ENCODE measurements at regions not wholly inside any gene's neighbourhood (a gene's known extent, or its start where the extent isn't known, plus 50 kb on each side); places are given as distances from the start of the nearest gene placed in this dataset.

DNA sequence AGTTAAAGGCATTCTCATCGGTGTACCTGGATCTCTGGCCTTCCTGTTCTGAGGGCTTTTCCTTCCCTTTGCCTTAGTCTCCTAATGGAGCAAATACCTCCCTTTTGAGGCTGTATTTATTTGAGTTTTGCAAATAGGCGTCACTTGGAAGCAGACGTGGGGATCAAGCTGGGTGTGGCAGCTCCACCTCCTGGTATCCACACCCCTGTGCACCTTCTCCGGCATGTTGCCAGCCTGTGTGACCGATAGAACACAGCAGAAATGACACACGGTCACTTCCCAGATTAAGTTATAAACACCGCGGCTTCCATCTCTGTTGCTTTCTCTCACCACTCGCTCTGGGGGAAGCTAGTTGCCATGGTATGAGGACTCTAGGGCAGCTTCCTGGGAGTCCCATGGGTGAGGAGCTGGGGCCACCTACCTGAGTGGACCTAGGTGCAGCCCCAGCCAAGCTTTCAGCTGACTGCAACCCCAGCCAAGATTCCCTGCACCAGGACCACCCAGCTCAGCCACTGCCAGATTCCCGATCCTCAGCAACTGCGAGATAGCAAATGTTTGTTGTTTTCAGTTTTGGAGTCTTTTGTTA, 214.4 kb upstream of the MVB12B start:
- DNase-seq (ENCODE audit: low read depth in 1 of 2, low spot score in 1 of 2): no peak
- in situ Hi-C loops (cut with HindIII; ENCODE audit: low pct_unique_long_range_greater_than_20kb, low sequenced_read_pairs): no loop called here
- no peak for TF ChIP-seq JUND (IDR thresholded peaks at IDR 0.05; ENCODE audit: low read depth)

DNA sequence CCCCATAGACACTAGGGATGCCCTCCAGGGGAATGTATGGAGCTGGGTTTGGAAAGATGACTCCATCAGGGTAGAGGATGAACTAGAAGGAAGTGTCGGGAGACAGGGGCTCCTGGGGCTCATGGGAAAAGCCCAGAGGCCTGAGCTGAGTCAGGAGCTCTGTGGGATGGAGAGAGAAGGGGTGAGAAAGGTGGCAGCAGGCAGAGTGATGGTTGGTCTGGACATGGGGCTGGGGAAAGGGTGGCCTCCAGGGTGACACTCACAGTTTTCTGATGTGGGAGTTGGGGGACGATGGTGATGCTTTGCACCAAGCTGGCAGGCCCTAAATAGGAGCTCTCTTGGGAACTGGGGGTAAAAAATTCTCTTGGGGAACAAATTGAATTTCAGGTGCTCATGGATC, 213.5 kb upstream of the MVB12B start:
- DNase-seq (ENCODE audit: low read depth in 1 of 2, low spot score in 1 of 2): no peak
- TF ChIP-seq JUND (IDR thresholded peaks at IDR 0.05; ENCODE audit: low read depth): no peak
- in situ Hi-C loops (cut with HindIII; ENCODE audit: low pct_unique_long_range_greater_than_20kb, low sequenced_read_pairs): no loop called here

DNA sequence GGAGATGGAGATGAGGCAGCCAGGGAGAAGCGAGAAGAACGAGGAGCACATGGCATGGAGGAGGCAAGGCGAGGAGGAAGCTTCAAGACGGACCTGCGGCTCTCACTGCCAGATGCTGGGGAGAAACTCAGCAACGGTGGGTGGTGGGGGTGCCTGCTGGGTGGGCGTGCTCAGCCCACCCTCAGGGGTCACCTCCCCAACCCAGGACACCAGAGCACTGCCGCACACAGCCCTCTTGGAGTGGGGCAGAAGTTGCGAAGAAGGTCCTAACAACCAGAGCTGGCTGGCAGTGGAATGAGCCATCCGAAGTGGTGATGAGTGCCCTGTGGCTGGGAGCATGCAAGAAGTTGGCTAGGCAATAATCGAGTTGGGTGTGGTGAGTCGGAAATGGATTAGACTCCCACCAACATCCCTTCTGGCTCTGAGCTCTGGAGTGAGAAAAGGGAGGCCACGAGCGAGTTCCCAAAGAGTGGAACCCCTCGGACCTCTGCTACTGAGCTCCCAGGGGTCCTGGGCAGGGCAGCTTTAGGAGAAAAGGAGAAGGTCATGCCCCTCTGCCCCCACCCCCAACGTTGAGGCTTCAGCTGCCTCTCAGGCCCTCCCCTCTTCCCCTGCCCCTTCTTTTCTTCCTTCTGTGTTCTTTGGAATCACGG, 212.7 kb upstream of the MVB12B start:
- no peak for DNase-seq (ENCODE audit: low read depth in 1 of 2, low spot score in 1 of 2)
- TF ChIP-seq JUND (IDR thresholded peaks at IDR 0.05; ENCODE audit: low read depth): no peak
- in situ Hi-C loops (cut with HindIII; ENCODE audit: low pct_unique_long_range_greater_than_20kb, low sequenced_read_pairs): no loop called here

DNA sequence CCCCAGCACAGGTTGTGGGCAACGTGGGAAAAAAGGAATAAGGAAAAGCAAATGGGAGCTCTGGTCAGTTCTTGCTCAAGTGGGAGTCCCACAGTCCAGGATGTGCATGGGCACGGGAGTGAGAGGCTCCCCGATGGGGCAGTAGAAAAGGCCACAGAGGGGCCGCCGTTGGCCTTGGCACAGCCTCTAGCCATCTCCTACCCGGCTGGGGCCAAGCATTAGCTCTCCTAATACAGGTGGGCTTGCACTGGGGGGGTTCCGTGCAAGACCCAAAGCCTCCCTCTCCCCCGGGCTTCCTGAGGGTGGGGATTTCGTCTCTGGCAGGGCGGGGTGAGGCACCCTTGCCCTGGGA, 212.2 kb upstream of the MVB12B start:
- no peak for DNase-seq (ENCODE audit: low read depth in 1 of 2, low spot score in 1 of 2)
- TF ChIP-seq JUND (IDR thresholded peaks at IDR 0.05; ENCODE audit: low read depth): no peak
- in situ Hi-C loops (cut with HindIII; ENCODE audit: low pct_unique_long_range_greater_than_20kb, low sequenced_read_pairs): no loop called here

GRCh38 chr9:126114850-126115460, 211.7 kb upstream of the MVB12B start:
- in situ Hi-C loops (cut with HindIII; ENCODE audit: low pct_unique_long_range_greater_than_20kb, low sequenced_read_pairs): no loop called here
- no peak for TF ChIP-seq JUND (IDR thresholded peaks at IDR 0.05; ENCODE audit: low read depth)
- DNase-seq (ENCODE audit: low read depth in 1 of 2, low spot score in 1 of 2): no peak

DNA sequence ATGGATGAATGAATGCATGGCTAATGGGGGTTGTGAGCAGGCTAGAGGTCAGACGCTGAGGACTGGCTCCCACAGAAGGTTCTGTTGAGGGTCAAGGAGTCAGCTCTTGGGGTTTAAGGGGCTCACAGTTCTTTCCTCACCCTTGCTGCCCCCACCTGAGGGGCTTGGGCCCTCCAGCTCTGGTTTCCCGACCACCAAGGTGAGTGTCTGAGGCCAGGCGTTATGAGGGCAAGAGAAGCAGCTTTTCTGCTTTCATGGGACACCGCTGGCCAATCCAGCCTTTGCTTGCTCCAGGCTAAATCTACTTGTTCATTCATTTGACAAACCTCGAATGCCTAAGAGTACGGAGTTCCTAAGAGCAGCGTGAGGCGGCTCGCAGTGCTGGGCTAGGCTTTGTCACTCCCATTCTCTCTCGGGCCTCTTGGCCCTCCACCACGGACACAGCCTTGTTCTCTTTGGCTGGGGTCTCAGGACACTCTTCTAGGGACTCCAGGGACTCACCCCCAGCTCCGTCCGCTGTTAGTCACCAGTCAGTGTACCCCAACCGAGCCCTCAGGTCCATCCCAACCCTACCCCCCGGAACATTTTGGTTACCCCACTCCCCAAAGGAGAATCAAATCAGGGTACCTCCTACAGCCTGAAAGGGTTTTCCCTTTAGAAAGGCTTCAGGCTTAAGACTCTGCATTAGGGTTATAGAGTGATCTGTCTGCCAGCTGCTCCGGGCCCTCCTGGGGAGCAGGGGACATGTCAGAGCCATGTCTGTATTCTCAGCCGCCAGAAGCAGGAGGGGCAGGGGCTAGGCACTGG, 210.1 kb upstream of the MVB12B start:
- TF ChIP-seq JUND (IDR thresholded peaks at IDR 0.05; ENCODE audit: low read depth): no peak
- in situ Hi-C loops (cut with HindIII; ENCODE audit: low pct_unique_long_range_greater_than_20kb, low sequenced_read_pairs): no loop called here
- no peak for DNase-seq (ENCODE audit: low read depth in 1 of 2, low spot score in 1 of 2)

- no peak for DNase-seq (ENCODE audit: low read depth in 1 of 2, low spot score in 1 of 2)
- in situ Hi-C loops (cut with HindIII; ENCODE audit: low pct_unique_long_range_greater_than_20kb, low sequenced_read_pairs): no loop called here
- no peak for TF ChIP-seq JUND (IDR thresholded peaks at IDR 0.05; ENCODE audit: low read depth)
Observed at GRCh38 chr9:126117158-126117425, 209.5 kb upstream of the MVB12B start.

DNA sequence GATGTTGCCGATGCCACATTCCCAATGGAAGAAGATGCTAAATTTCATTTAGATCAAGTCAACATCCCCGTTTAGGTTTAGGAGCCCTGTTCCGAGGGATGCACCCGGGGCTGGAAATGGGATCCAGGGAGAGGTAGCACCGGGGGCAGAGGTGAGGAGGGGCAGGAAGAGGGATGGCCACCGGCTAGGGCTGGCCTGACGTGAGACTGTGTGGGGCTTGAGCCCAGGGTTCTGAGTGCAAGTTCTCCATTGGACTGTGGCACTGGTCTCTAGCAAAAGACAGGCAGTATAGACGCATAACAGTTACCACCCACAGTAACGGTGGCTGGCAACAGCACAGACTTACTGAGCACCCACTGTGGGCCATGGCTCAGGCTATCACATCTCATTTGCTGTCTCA, 209.0 kb upstream of the MVB12B start:
- TF ChIP-seq JUND (IDR thresholded peaks at IDR 0.05; ENCODE audit: low read depth): no peak
- no peak for DNase-seq (ENCODE audit: low read depth in 1 of 2, low spot score in 1 of 2)
- in situ Hi-C loops (cut with HindIII; ENCODE audit: low pct_unique_long_range_greater_than_20kb, low sequenced_read_pairs): no loop called here

DNA sequence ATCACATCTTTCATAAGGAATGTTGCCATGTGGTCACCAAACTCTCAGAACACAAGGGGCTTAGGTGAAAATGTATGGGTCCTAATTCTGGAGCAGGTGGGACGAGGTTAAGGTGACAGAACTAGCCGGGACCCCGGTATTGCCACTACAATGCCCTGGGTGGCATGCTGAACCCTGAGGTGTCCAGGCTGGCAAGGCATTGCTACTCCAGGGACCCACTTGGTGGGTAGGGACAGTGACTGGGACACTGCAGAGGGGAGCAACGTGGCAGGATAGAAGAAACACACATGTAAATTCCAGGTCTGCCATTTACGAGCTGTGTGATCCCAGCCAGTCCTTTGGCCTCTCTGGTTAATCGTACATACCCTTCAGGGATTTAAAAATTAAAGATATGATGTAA, 206.9 kb upstream of the MVB12B start:
- TF ChIP-seq JUND (IDR thresholded peaks at IDR 0.05; ENCODE audit: low read depth): no peak
- DNase-seq (ENCODE audit: low read depth in 1 of 2, low spot score in 1 of 2): no peak
- in situ Hi-C loops (cut with HindIII; ENCODE audit: low pct_unique_long_range_greater_than_20kb, low sequenced_read_pairs): no loop called here

GRCh38 chr9:126122901-126123616, 203.6 kb upstream of the MVB12B start:
- in situ Hi-C loops (cut with HindIII; ENCODE audit: low pct_unique_long_range_greater_than_20kb, low sequenced_read_pairs): no loop called here

DNA sequence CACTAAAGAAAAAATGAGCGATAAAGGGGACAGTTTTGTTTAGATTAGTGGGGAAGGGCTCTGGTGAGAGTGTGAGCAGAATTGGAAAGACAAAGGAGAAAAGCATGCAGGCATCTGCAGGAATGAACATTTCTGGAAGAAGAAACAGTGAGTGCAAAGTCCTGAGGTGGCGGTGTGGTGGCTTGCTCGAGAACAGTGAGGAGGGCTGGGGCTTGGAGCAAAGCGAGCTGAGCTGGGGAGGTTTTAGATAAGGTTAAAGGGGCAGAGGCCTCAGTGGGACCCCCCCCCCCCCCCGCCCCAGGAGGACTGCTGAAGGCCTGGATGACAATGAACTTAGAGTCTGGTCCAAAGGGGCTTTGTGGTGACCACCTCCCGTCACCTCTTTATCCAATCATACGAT, 202.7 kb upstream of the MVB12B start:
- in situ Hi-C loops (cut with HindIII; ENCODE audit: low pct_unique_long_range_greater_than_20kb, low sequenced_read_pairs): no loop called here
- DNase-seq (ENCODE audit: low read depth in 1 of 2, low spot score in 1 of 2): no peak
- no peak for TF ChIP-seq JUND (IDR thresholded peaks at IDR 0.05; ENCODE audit: low read depth)

More at GRCh38 chr9:126122901-126123616, 203.6 kb upstream of the MVB12B start:
- no peak for DNase-seq (ENCODE audit: low read depth in 1 of 2, low spot score in 1 of 2)
- no peak for TF ChIP-seq JUND (IDR thresholded peaks at IDR 0.05; ENCODE audit: low read depth)

GRCh38 chr9:126125177-126125576, 201.5 kb upstream of the MVB12B start:
- no peak for DNase-seq (ENCODE audit: low read depth in 1 of 2, low spot score in 1 of 2)
- TF ChIP-seq JUND (IDR thresholded peaks at IDR 0.05; ENCODE audit: low read depth): no peak
- in situ Hi-C loops (cut with HindIII; ENCODE audit: low pct_unique_long_range_greater_than_20kb, low sequenced_read_pairs): no loop called here

Measured in T47D (cell line).